ENCODE measurements at regions not wholly inside any gene's neighbourhood (a gene's known extent, or its start where the extent isn't known, plus 50 kb on each side); places are given as distances from the start of the nearest gene placed in this dataset.

DNA sequence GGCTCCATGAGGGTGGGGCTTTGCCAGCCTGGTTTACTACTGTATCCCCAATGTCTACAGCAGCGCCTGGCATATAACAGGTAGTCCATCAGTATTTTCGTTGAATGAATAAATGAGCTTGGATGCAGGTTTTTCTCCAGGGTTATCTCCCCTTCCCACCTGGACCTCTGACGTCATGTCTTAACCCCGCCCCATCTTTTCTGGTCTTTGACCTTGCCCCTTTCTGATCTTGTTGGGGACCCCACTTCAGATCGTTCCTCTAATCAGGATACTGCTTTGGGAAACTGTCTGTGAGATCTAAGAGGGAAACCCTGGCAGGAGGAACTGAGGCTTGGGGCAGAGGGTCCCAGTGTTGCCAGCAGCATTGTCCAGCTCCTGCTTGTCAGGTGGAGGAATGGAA lies 68.8 kb upstream of the GCSH start:
- TF ChIP-seq, protein P1, sequence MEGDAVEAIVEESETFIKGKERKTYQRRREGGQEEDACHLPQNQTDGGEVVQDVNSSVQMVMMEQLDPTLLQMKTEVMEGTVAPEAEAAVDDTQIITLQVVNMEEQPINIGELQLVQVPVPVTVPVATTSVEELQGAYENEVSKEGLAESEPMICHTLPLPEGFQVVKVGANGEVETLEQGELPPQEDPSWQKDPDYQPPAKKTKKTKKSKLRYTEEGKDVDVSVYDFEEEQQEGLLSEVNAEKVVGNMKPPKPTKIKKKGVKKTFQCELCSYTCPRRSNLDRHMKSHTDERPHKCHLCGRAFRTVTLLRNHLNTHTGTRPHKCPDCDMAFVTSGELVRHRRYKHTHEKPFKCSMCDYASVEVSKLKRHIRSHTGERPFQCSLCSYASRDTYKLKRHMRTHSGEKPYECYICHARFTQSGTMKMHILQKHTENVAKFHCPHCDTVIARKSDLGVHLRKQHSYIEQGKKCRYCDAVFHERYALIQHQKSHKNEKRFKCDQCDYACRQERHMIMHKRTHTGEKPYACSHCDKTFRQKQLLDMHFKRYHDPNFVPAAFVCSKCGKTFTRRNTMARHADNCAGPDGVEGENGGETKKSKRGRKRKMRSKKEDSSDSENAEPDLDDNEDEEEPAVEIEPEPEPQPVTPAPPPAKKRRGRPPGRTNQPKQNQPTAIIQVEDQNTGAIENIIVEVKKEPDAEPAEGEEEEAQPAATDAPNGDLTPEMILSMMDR (IDR thresholded peaks at IDR 0.05), result no peak
- TF ChIP-seq POLR2AphosphoS5 (IDR thresholded peaks at IDR 0.05) (no peak), POLR2A (IDR thresholded peaks at IDR 0.05) (no peak)

All from prostate gland (tissue), 2 donors.